ENCODE measurements at regions not wholly inside any gene's neighbourhood (a gene's known extent, or its start where the extent isn't known, plus 50 kb on each side); places are given as distances from the start of the nearest gene placed in this dataset.
"Not testable (repeated sequence)": the region's sequence is repeated elsewhere in the genome, so short reads cannot be mapped to it uniquely, and the experiment has no call there.

DNA sequence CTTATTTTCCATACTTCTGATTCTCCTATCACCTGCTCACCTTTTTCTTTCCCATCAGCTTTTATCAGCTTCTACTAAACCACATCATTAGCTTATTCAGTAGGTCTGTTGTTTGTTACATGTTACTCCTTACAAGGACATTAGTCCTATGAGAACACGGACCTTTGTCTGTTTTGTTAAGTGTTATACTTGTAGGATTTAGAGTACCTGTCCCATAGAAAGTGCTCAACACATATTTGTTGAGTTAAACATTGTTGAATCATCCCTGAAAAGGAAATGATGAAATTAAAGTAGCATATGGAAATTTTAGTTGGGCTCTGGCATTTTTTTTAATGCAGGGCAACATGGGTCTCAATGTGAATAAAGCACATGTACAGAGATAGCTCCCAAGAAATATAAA is 222.1 kb upstream of the CARD18 start:
- Histone ChIP-seq H4K20me1 (ENCODE audit: insufficient read depth, low read length, poor library complexity, severe bottlenecking) (no peaks in the 10 kb centered on the region), H3K4me1 (ENCODE audit: insufficient read depth, low read length, poor library complexity, severe bottlenecking) (no peaks in the 10 kb centered on the region), H3K9me2 (replicated peaks; ENCODE audit: low read depth, low read length) (no peaks in the 10 kb centered on the region)

DNA sequence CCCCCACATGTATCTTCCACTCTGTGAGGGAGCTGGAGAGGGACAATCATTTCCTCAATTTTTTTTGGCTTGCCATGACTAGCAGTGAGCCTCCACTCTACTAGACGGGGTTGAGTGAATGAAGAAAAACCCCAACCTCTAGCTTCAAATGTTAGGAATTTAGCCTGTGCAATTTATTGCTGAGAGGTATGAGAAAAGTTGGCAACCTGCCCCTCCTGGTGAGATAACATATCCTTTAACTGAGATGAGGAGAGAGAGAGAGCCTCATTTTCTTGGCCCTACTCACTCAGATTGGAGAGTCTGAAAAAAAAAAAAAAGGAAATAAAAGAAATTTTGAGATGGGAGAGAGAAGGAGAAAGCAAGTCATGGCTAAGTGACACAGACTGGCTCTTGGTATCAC is 218.2 kb upstream of the CARD18 start:
- Histone ChIP-seq H3K9me2 (replicated peaks; ENCODE audit: low read depth, low read length) (no peaks in the 10 kb centered on the region), H3K9me3 (ENCODE audit: insufficient read depth, low read depth, low read length) (no peaks in the 10 kb centered on the region), H3K4me3 (ENCODE audit: low read length, poor library complexity, severe bottlenecking) (no peak overlapping the region), H3K79me2 (ENCODE audit: insufficient read depth, low read length) (no peaks in the 10 kb centered on the region), H3K4me1 (ENCODE audit: insufficient read depth, low read length, poor library complexity, severe bottlenecking) (no peaks in the 10 kb centered on the region), H3K4me2 (ENCODE audit: low read depth, low read length, poor library complexity, severe bottlenecking) (no peak overlapping the region), H2AFZ (ENCODE audit: low read length) (no peak overlapping the region), H3F3A (ENCODE audit: low read depth) (no peaks in the 10 kb centered on the region), H3K9ac (ENCODE audit: low read depth, low read length, poor library complexity, severe bottlenecking) (no peak overlapping the region), H3K27me3 (ENCODE audit: insufficient read depth, low read length, poor library complexity, severe bottlenecking) (no peaks in the 10 kb centered on the region), H4K20me1 (ENCODE audit: insufficient read depth, low read length, poor library complexity, severe bottlenecking) (no peaks in the 10 kb centered on the region), H3K36me3 (ENCODE audit: insufficient read depth, low read length) (no peaks in the 10 kb centered on the region)
- no peak for TF ChIP-seq EZH2phosphoT487 (IDR thresholded peaks at IDR 0.05; ENCODE audit: borderline replicate concordance)

More for the DNA sequence above, 222.1 kb upstream of the CARD18 start:
- no peak overlapping the region for H3K4me3 ChIP-seq (ENCODE audit: low read length, poor library complexity, severe bottlenecking)
- no peak overlapping the region for H3K9ac ChIP-seq (ENCODE audit: low read depth, low read length, poor library complexity, severe bottlenecking)
- H3K36me3 ChIP-seq (ENCODE audit: insufficient read depth, low read length), result no peaks in the 10 kb centered on the region
- no peaks in the 10 kb centered on the region for H3K79me2 ChIP-seq (ENCODE audit: insufficient read depth, low read length)
- H2AFZ ChIP-seq (ENCODE audit: low read length), result no peak overlapping the region
- no peaks in the 10 kb centered on the region for H3K9me3 ChIP-seq (ENCODE audit: insufficient read depth, low read depth, low read length)
- H3K27me3 ChIP-seq (ENCODE audit: insufficient read depth, low read length, poor library complexity, severe bottlenecking), result no peaks in the 10 kb centered on the region
- no peaks in the 10 kb centered on the region for H3F3A ChIP-seq (ENCODE audit: low read depth)
- H3K4me2 ChIP-seq (ENCODE audit: low read depth, low read length, poor library complexity, severe bottlenecking), result no peak overlapping the region
- no peak for TF ChIP-seq EZH2phosphoT487 (IDR thresholded peaks at IDR 0.05; ENCODE audit: borderline replicate concordance)
- TF ChIP-seq, protein P1, sequence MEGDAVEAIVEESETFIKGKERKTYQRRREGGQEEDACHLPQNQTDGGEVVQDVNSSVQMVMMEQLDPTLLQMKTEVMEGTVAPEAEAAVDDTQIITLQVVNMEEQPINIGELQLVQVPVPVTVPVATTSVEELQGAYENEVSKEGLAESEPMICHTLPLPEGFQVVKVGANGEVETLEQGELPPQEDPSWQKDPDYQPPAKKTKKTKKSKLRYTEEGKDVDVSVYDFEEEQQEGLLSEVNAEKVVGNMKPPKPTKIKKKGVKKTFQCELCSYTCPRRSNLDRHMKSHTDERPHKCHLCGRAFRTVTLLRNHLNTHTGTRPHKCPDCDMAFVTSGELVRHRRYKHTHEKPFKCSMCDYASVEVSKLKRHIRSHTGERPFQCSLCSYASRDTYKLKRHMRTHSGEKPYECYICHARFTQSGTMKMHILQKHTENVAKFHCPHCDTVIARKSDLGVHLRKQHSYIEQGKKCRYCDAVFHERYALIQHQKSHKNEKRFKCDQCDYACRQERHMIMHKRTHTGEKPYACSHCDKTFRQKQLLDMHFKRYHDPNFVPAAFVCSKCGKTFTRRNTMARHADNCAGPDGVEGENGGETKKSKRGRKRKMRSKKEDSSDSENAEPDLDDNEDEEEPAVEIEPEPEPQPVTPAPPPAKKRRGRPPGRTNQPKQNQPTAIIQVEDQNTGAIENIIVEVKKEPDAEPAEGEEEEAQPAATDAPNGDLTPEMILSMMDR (conservative IDR thresholded peaks at IDR 0.05; ENCODE audit: low read length), result no peak

DNA sequence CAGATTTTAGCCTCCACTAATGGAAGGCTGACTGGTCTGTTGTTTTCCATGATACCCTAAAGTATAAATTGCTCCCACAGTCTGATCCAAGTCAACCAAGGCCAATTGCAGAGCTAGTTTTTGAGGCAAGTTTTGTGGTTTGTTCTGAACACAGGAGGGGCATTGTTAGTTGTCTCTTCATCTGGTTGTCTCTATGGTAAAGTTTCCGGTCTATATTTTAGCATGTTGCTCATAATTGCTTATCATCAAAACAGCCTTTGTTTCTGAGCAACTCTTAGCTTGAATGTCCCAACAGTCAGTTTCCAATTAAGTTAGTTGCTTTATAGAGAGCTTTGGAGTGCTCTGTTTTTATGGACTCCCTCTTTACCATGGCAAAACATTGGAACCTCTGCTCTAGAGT is 217.6 kb upstream of the CARD18 start:
- Histone ChIP-seq H4K20me1 (ENCODE audit: insufficient read depth, low read length, poor library complexity, severe bottlenecking) (no peaks in the 10 kb centered on the region), H3K9me2 (replicated peaks; ENCODE audit: low read depth, low read length) (no peaks in the 10 kb centered on the region), H3K9me3 (ENCODE audit: insufficient read depth, low read depth, low read length) (no peaks in the 10 kb centered on the region), H3K79me2 (ENCODE audit: insufficient read depth, low read length) (no peaks in the 10 kb centered on the region), H3K9ac (ENCODE audit: low read depth, low read length, poor library complexity, severe bottlenecking) (no peak overlapping the region), H3K36me3 (ENCODE audit: insufficient read depth, low read length) (no peaks in the 10 kb centered on the region), H3K4me1 (ENCODE audit: insufficient read depth, low read length, poor library complexity, severe bottlenecking) (no peaks in the 10 kb centered on the region), H3K4me3 (ENCODE audit: low read length, poor library complexity, severe bottlenecking) (no peak overlapping the region), H3F3A (ENCODE audit: low read depth) (no peaks in the 10 kb centered on the region), H3K27me3 (ENCODE audit: insufficient read depth, low read length, poor library complexity, severe bottlenecking) (no peaks in the 10 kb centered on the region), H3K4me2 (ENCODE audit: low read depth, low read length, poor library complexity, severe bottlenecking) (no peak overlapping the region), H2AFZ (ENCODE audit: low read length) (no peak overlapping the region)
- TF ChIP-seq, protein P1 (conservative IDR thresholded peaks at IDR 0.05; ENCODE audit: low read length), result no peak
- TF ChIP-seq EZH2phosphoT487 (IDR thresholded peaks at IDR 0.05; ENCODE audit: borderline replicate concordance), result no peak

DNA sequence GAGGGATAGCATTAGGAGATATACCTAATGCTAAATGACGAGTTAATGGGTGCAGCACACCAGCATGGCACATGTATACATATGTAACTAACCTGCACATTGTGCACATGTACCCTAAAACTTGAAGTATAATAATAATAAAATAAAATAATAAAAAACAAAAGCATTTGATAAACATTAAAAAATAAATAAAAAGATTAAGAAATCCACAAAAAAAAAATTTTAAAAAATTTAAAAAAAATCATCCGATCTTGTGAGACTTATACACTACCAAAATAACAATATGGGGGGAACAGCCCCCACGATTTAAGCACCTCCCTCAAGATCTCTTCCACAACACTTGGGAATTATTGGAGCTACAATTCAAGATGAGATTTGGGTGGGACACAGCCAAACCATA is 210.3 kb upstream of the CARD18 start:
- not testable (repeated sequence) for H3K4me1 ChIP-seq (ENCODE audit: insufficient read depth, low read length, poor library complexity, severe bottlenecking); H3K9me3 ChIP-seq (ENCODE audit: insufficient read depth, low read depth, low read length); H3K9ac ChIP-seq (ENCODE audit: low read depth, low read length, poor library complexity, severe bottlenecking); H3K4me3 ChIP-seq (ENCODE audit: low read length, poor library complexity, severe bottlenecking); H3K79me2 ChIP-seq (ENCODE audit: insufficient read depth, low read length); H3K36me3 ChIP-seq (ENCODE audit: insufficient read depth, low read length); H3K4me2 ChIP-seq (ENCODE audit: low read depth, low read length, poor library complexity, severe bottlenecking); H3F3A ChIP-seq (ENCODE audit: low read depth); H2AFZ ChIP-seq (ENCODE audit: low read length); H3K27me3 ChIP-seq (ENCODE audit: insufficient read depth, low read length, poor library complexity, severe bottlenecking); H3K9me2 ChIP-seq (replicated peaks; ENCODE audit: low read depth, low read length); H4K20me1 ChIP-seq (ENCODE audit: insufficient read depth, low read length, poor library complexity, severe bottlenecking)
